ENCODE measurements at regions not wholly inside any gene's neighbourhood (a gene's known extent, or its start where the extent isn't known, plus 50 kb on each side); places are given as distances from the start of the nearest gene placed in this dataset.

- intact Hi-C loops (cut with DNase I), result no loop called here
- ATAC-seq (ENCODE audit: low FRiP score) (peak; percentile 80), DNase-seq (peak in 1 of 2 donors; percentile 81)
- H3K4me1 ChIP-seq (ENCODE audit: control insufficient read depth in 1 of 2, insufficient read depth in 2 of 2, low read length in 2 of 2), result peaks cover 0 to 2% of the 10 kb centered on the region in 2 donors
- H3K9me3 ChIP-seq (ENCODE audit: control insufficient read depth, low read length), result no peaks in the 10 kb centered on the region
- no peaks in the 10 kb centered on the region for H3K36me3 ChIP-seq (ENCODE audit: control insufficient read depth in 1 of 2, insufficient read depth in 2 of 2, low read length in 1 of 2)
- no peaks in the 10 kb centered on the region for H3K27me3 ChIP-seq (ENCODE audit: control insufficient read depth in 1 of 2, insufficient read depth in 2 of 2, low read length in 1 of 2)
- no peak overlapping the region for H3K27ac ChIP-seq (ENCODE audit: low read depth in 1 of 2, low read length in 2 of 2)
- WGBS, 2 donors, result 10 to 22% methylated on average over 4 of the region's 4 CpGs
- H3K4me3 ChIP-seq (ENCODE audit: low read length in 2 of 2), result no peak overlapping the region
Observed at GRCh38 chr17:13931800-13932460, 137.4 kb upstream of the COX10 start.

GRCh38 chr17:13933441-13934276 lies 135.6 kb upstream of the COX10 start:
- Histone ChIP-seq H3K4me3 (ENCODE audit: low read length in 2 of 2) (no peak overlapping the region), H3K27me3 (ENCODE audit: control insufficient read depth in 1 of 2, insufficient read depth in 2 of 2, low read length in 1 of 2) (no peaks in the 10 kb centered on the region), H3K4me1 (ENCODE audit: control insufficient read depth in 1 of 2, insufficient read depth in 2 of 2, low read length in 2 of 2) (peaks cover 0 to 2% of the 10 kb centered on the region in 2 donors), H3K27ac (ENCODE audit: low read depth in 1 of 2, low read length in 2 of 2) (no peak overlapping the region), H3K36me3 (ENCODE audit: control insufficient read depth in 1 of 2, insufficient read depth in 2 of 2, low read length in 1 of 2) (no peaks in the 10 kb centered on the region), H3K9me3 (ENCODE audit: control insufficient read depth, low read length) (no peaks in the 10 kb centered on the region)
- no peak for ATAC-seq (ENCODE audit: low FRiP score)
- WGBS, 2 donors, result 61 to 70% methylated on average over 8 of the region's 8 CpGs
- intact Hi-C loops (cut with DNase I), result no loop called here
- no peak for DNase-seq

GRCh38 chr17:13939222-13939621 lies 130.1 kb upstream of the COX10 start:
- H3K4me3 ChIP-seq (ENCODE audit: low read length in 2 of 2), result no peak overlapping the region
- no peak for DNase-seq
- no peaks in the 10 kb centered on the region for H3K4me1 ChIP-seq (ENCODE audit: control insufficient read depth in 1 of 2, insufficient read depth in 2 of 2, low read length in 2 of 2)
- H3K9me3 ChIP-seq (ENCODE audit: control insufficient read depth, low read length), result no peaks in the 10 kb centered on the region
- intact Hi-C loops (cut with DNase I), result no loop called here
- 58 to 60% methylated on average over 1 of the region's 1 CpG for WGBS, 2 donors
- no peak overlapping the region for H3K27ac ChIP-seq (ENCODE audit: low read depth in 1 of 2, low read length in 2 of 2)
- no peak for ATAC-seq (ENCODE audit: low FRiP score)
- no peaks in the 10 kb centered on the region for H3K27me3 ChIP-seq (ENCODE audit: control insufficient read depth in 1 of 2, insufficient read depth in 2 of 2, low read length in 1 of 2)
- no peaks in the 10 kb centered on the region for H3K36me3 ChIP-seq (ENCODE audit: control insufficient read depth in 1 of 2, insufficient read depth in 2 of 2, low read length in 1 of 2)

- 87 to 89% methylated on average over 3 of the region's 3 CpGs for WGBS, 2 donors
- ATAC-seq (ENCODE audit: low FRiP score) (no peak), DNase-seq (no peak)
- no peak overlapping the region for H3K4me3 ChIP-seq (ENCODE audit: low read length in 2 of 2)
- no peaks in the 10 kb centered on the region for H3K4me1 ChIP-seq (ENCODE audit: control insufficient read depth in 1 of 2, insufficient read depth in 2 of 2, low read length in 2 of 2)
- H3K36me3 ChIP-seq (ENCODE audit: control insufficient read depth in 1 of 2, insufficient read depth in 2 of 2, low read length in 1 of 2), result no peaks in the 10 kb centered on the region
- no peak overlapping the region for H3K27ac ChIP-seq (ENCODE audit: low read depth in 1 of 2, low read length in 2 of 2)
- intact Hi-C loops (cut with DNase I), result loop anchor here in 1 of 2 donors (10.0 kb wide), 2 partner anchors 74 to 124 kb away; partner anchors contain the start of gene COX10
- no peaks in the 10 kb centered on the region for H3K27me3 ChIP-seq (ENCODE audit: control insufficient read depth in 1 of 2, insufficient read depth in 2 of 2, low read length in 1 of 2)
- no peaks in the 10 kb centered on the region for H3K9me3 ChIP-seq (ENCODE audit: control insufficient read depth, low read length)
Observed at GRCh38 chr17:13940858-13941665, 128.2 kb upstream of the COX10 start.

GRCh38 chr17:13941781-13942180 lies 127.5 kb upstream of the COX10 start:
- no peak overlapping the region for H3K4me3 ChIP-seq (ENCODE audit: low read length in 2 of 2)
- intact Hi-C loops (cut with DNase I), result loop anchor here in 1 of 2 donors (10.0 kb wide), 2 partner anchors 73 to 123 kb away; partner anchors contain the start of gene COX10
- H3K27me3 ChIP-seq (ENCODE audit: control insufficient read depth in 1 of 2, insufficient read depth in 2 of 2, low read length in 1 of 2), result no peaks in the 10 kb centered on the region
- H3K36me3 ChIP-seq (ENCODE audit: control insufficient read depth in 1 of 2, insufficient read depth in 2 of 2, low read length in 1 of 2), result no peaks in the 10 kb centered on the region
- no peak for DNase-seq
- no peak for ATAC-seq (ENCODE audit: low FRiP score)
- 21 to 41% methylated on average over 3 of the region's 3 CpGs for WGBS, 2 donors
- H3K9me3 ChIP-seq (ENCODE audit: control insufficient read depth, low read length), result no peaks in the 10 kb centered on the region
- H3K4me1 ChIP-seq (ENCODE audit: control insufficient read depth in 1 of 2, insufficient read depth in 2 of 2, low read length in 2 of 2), result no peaks in the 10 kb centered on the region
- no peak overlapping the region for H3K27ac ChIP-seq (ENCODE audit: low read depth in 1 of 2, low read length in 2 of 2)

GRCh38 chr17:13943909-13944308 lies 125.4 kb upstream of the COX10 start:
- ATAC-seq (ENCODE audit: low FRiP score) (no peak), DNase-seq (no peak)
- H3K27ac ChIP-seq (ENCODE audit: low read depth in 1 of 2, low read length in 2 of 2), result no peak overlapping the region
- no peaks in the 10 kb centered on the region for H3K9me3 ChIP-seq (ENCODE audit: control insufficient read depth, low read length)
- 48 to 52% methylated on average over 2 of the region's 2 CpGs for WGBS, 2 donors
- intact Hi-C loops (cut with DNase I), result loop anchor here in 1 of 2 donors (10.0 kb wide), 2 partner anchors 71 to 121 kb away; partner anchors contain the start of gene COX10
- H3K4me1 ChIP-seq (ENCODE audit: control insufficient read depth in 1 of 2, insufficient read depth in 2 of 2, low read length in 2 of 2), result no peaks in the 10 kb centered on the region
- H3K4me3 ChIP-seq (ENCODE audit: low read length in 2 of 2), result no peak overlapping the region
- no peaks in the 10 kb centered on the region for H3K27me3 ChIP-seq (ENCODE audit: control insufficient read depth in 1 of 2, insufficient read depth in 2 of 2, low read length in 1 of 2)
- H3K36me3 ChIP-seq (ENCODE audit: control insufficient read depth in 1 of 2, insufficient read depth in 2 of 2, low read length in 1 of 2), result no peaks in the 10 kb centered on the region

GRCh38 chr17:13947499-13947898 lies 121.8 kb upstream of the COX10 start:
- intact Hi-C loops (cut with DNase I), result loop anchor here in 1 of 2 donors (10.0 kb wide), 2 partner anchors 67 to 117 kb away; partner anchors contain the start of gene COX10
- no peak overlapping the region for H3K4me3 ChIP-seq (ENCODE audit: low read length in 2 of 2)
- no peak for DNase-seq
- H3K4me1 ChIP-seq (ENCODE audit: control insufficient read depth in 1 of 2, insufficient read depth in 2 of 2, low read length in 2 of 2), result no peaks in the 10 kb centered on the region
- H3K36me3 ChIP-seq (ENCODE audit: control insufficient read depth in 1 of 2, insufficient read depth in 2 of 2, low read length in 1 of 2), result no peaks in the 10 kb centered on the region
- ATAC-seq (ENCODE audit: low FRiP score), result peak; percentile 59
- WGBS, 2 donors, result 17 to 19% methylated on average over 6 of the region's 6 CpGs
- H3K27me3 ChIP-seq (ENCODE audit: control insufficient read depth in 1 of 2, insufficient read depth in 2 of 2, low read length in 1 of 2), result no peaks in the 10 kb centered on the region
- H3K27ac ChIP-seq (ENCODE audit: low read depth in 1 of 2, low read length in 2 of 2), result no peak overlapping the region
- no peaks in the 10 kb centered on the region for H3K9me3 ChIP-seq (ENCODE audit: control insufficient read depth, low read length)

GRCh38 chr17:13952009-13952750 lies 117.1 kb upstream of the COX10 start:
- Histone ChIP-seq H3K27me3 (ENCODE audit: control insufficient read depth in 1 of 2, insufficient read depth in 2 of 2, low read length in 1 of 2) (no peaks in the 10 kb centered on the region), H3K27ac (ENCODE audit: low read depth in 1 of 2, low read length in 2 of 2) (no peak overlapping the region), H3K36me3 (ENCODE audit: control insufficient read depth in 1 of 2, insufficient read depth in 2 of 2, low read length in 1 of 2) (no peaks in the 10 kb centered on the region), H3K4me1 (ENCODE audit: control insufficient read depth in 1 of 2, insufficient read depth in 2 of 2, low read length in 2 of 2) (no peaks in the 10 kb centered on the region), H3K9me3 (ENCODE audit: control insufficient read depth, low read length) (no peaks in the 10 kb centered on the region), H3K4me3 (ENCODE audit: low read length in 2 of 2) (no peak overlapping the region)
- DNase-seq (no peak), ATAC-seq (ENCODE audit: low FRiP score) (no peak)
- intact Hi-C loops (cut with DNase I), result no loop called here
- 44 to 58% methylated on average over 4 of the region's 4 CpGs for WGBS, 2 donors

All from aorta (tissue), 5 donors.